Activated T-cell treated with anti-CD3 and anti-CD28 coated beads for 24 hours (primary cell): ENCODE measurements at regions not wholly inside any gene's neighbourhood (a gene's known extent, or its start where the extent isn't known, plus 50 kb on each side); places are given as distances from the start of the nearest gene placed in this dataset.
A peak's percentile ranks its signal among the peaks of the same experiment; 100 is the strongest.

Experiments used
- DNase-seq: peaks from one replicate; pipeline ENCODE4 v3.0.0-alpha.2; 2020; ENCODE audit warnings: low read depth

GRCh38 chr16:79370736-79371135 lies 229.8 kb downstream of the MAF start:
- no peak for DNase-seq

- no peak for DNase-seq
Measured at GRCh38 chr16:79369796-79370195, 230.7 kb downstream of the MAF start.

GRCh38 chr16:79367822-79368221 lies 232.7 kb downstream of the MAF start:
- DNase-seq: no peak

- no peak for DNase-seq
Measured at GRCh38 chr16:79366635-79367034, 233.9 kb downstream of the MAF start.

GRCh38 chr16:79365702-79366101 lies 234.8 kb downstream of the MAF start:
- no peak for DNase-seq

- no peak for DNase-seq
Measured at GRCh38 chr16:79363484-79363883, 237.1 kb downstream of the MAF start.

- no peak for DNase-seq
Measured at GRCh38 chr16:79363035-79363434, 237.5 kb downstream of the MAF start.

- no peak for DNase-seq
Measured at GRCh38 chr16:79362300-79362970, 238.1 kb downstream of the MAF start.

GRCh38 chr16:79361132-79361751 lies 239.3 kb downstream of the MAF start:
- DNase-seq: no peak

GRCh38 chr16:79360267-79360666 lies 240.3 kb downstream of the MAF start:
- DNase-seq: no peak

- no peak for DNase-seq
Measured at GRCh38 chr16:79359082-79359481, 241.5 kb downstream of the MAF start.

- no peak for DNase-seq
Measured at GRCh38 chr16:79358188-79358587, 242.3 kb downstream of the MAF start.

GRCh38 chr16:79355600-79356358 lies 244.8 kb downstream of the MAF start:
- DNase-seq: no peak

- DNase-seq: no peak
Measured at GRCh38 chr16:79351927-79352326, 248.6 kb downstream of the MAF start.

GRCh38 chr16:79349803-79350202 lies 250.7 kb downstream of the MAF start:
- DNase-seq: no peak

- no peak for DNase-seq
Measured at GRCh38 chr16:79348521-79349306, 251.8 kb downstream of the MAF start.

- no peak for DNase-seq
Measured at GRCh38 chr16:79347277-79347676, 253.3 kb downstream of the MAF start.

GRCh38 chr16:79339863-79340262 lies 260.7 kb downstream of the MAF start:
- no peak for DNase-seq

- DNase-seq: no peak
Measured at GRCh38 chr16:79337906-79338305, 262.6 kb downstream of the MAF start.

GRCh38 chr16:79336437-79337229 lies 263.9 kb downstream of the MAF start:
- DNase-seq: no peak

GRCh38 chr16:79334127-79334526 lies 266.4 kb downstream of the MAF start:
- peak; percentile 16 for DNase-seq

- DNase-seq: no peak
Measured at GRCh38 chr16:79331066-79331465, 269.5 kb downstream of the MAF start.
